ENCODE measurements at regions not wholly inside any gene's neighbourhood (a gene's known extent, or its start where the extent isn't known, plus 50 kb on each side); places are given as distances from the start of the nearest gene placed in this dataset.
"Not testable (repeated sequence)": the region's sequence is repeated elsewhere in the genome, so short reads cannot be mapped to it uniquely, and the experiment has no call there.

GRCh38 chrX:65331371-65331770 lies 203.2 kb downstream of the LAS1L start:
- no peak for DNase-seq (ENCODE audit: low spot score)

- DNase-seq (ENCODE audit: low spot score) = no peak
These were observed 234.3 kb downstream of the LAS1L start for GRCh38 chrX:65300104-65300809.

- DNase-seq (ENCODE audit: low spot score) = not testable (repeated sequence)
These were observed 251.7 kb downstream of the LAS1L start for GRCh38 chrX:65282905-65283304.

GRCh38 chrX:65273152-65273551 lies 261.4 kb downstream of the LAS1L start:
- no peak for DNase-seq (ENCODE audit: low spot score)

GRCh38 chrX:65266482-65266881 lies 268.1 kb downstream of the LAS1L start:
- no peak for DNase-seq (ENCODE audit: low spot score)

GRCh38 chrX:65253817-65254216 lies 277.6 kb upstream of the ZC4H2 start:
- DNase-seq (ENCODE audit: low spot score) = no peak

GRCh38 chrX:65241059-65241721 lies 264.9 kb upstream of the ZC4H2 start:
- no peak for DNase-seq (ENCODE audit: low spot score)

- no peak for DNase-seq (ENCODE audit: low spot score)
These were observed 227.3 kb upstream of the ZC4H2 start for GRCh38 chrX:65203545-65203944.

- DNase-seq (ENCODE audit: low spot score) = no peak
These were observed 220.6 kb upstream of the ZC4H2 start for GRCh38 chrX:65196758-65197360.

- no peak for DNase-seq (ENCODE audit: low spot score)
These were observed 219.4 kb upstream of the ZC4H2 start for GRCh38 chrX:65195621-65196020.

- no peak for DNase-seq (ENCODE audit: low spot score)
These were observed 218.3 kb upstream of the ZC4H2 start for GRCh38 chrX:65194547-65194946.

- not testable (repeated sequence) for DNase-seq (ENCODE audit: low spot score)
These were observed 187.1 kb upstream of the ZC4H2 start for GRCh38 chrX:65163325-65163724.

- no peak for DNase-seq (ENCODE audit: low spot score)
These were observed 172.0 kb upstream of the ZC4H2 start for GRCh38 chrX:65148232-65148631.

- no peak for DNase-seq (ENCODE audit: low spot score)
These were observed 160.2 kb upstream of the ZC4H2 start for GRCh38 chrX:65136424-65136823.

- no peak for DNase-seq (ENCODE audit: low spot score)
These were observed 151.6 kb upstream of the ZC4H2 start for GRCh38 chrX:65127842-65128241.

- no peak for DNase-seq (ENCODE audit: low spot score)
These were observed 122.6 kb upstream of the ZC4H2 start for GRCh38 chrX:65098851-65099250.

GRCh38 chrX:65093658-65094057 lies 117.4 kb upstream of the ZC4H2 start:
- DNase-seq (ENCODE audit: low spot score) = no peak

GRCh38 chrX:65073233-65073632 lies 97.0 kb upstream of the ZC4H2 start:
- no peak for DNase-seq (ENCODE audit: low spot score)

- no peak for DNase-seq (ENCODE audit: low spot score)
These were observed 96.3 kb upstream of the ZC4H2 start for GRCh38 chrX:65072590-65072989.

- DNase-seq (ENCODE audit: low spot score) = not testable (repeated sequence)
These were observed 82.4 kb upstream of the ZC4H2 start for GRCh38 chrX:65058626-65059025.

GRCh38 chrX:65045001-65045400 lies 68.8 kb upstream of the ZC4H2 start:
- DNase-seq (ENCODE audit: low spot score) = no peak

- DNase-seq (ENCODE audit: low spot score) = no peak
These were observed 59.2 kb upstream of the ZC4H2 start for GRCh38 chrX:65035446-65035770.

- DNase-seq (ENCODE audit: low spot score) = peak; percentile 77
These were observed 58.6 kb upstream of the ZC4H2 start, which contains the start of gene ZC3H12B for GRCh38 chrX:65034668-65035445. ZC3H12B (plus strand) TSS chrX:65034826.

Data from putamen (tissue), 1 donor.